HepG2 (cell line): ENCODE measurements at regions not wholly inside any gene's neighbourhood (a gene's known extent, or its start where the extent isn't known, plus 50 kb on each side); places are given as distances from the start of the nearest gene placed in this dataset.

Source experiments
- ATRX ChIP-seq: sonication (generic); formaldehyde crosslinking; IDR thresholded peaks from 2 replicates; pipeline ENCODE4 v1.4.0; 2020; ENCODE audit warnings: missing genetic modification reagents, borderline replicate concordance
- CBX2 ChIP-seq, 2 experiments: fragments of 200-600 bp in 1 of 2; sonication (generic); formaldehyde crosslinking in 1 of 2; IDR thresholded peaks; 2 replicates each; pipeline versions ENCODE4 v1.7.0 to v1.8.1; 2018 to 2022; ENCODE audit warnings: low read depth in 2 of 2, low read length in 1 of 2, mild to moderate bottlenecking in 1 of 2, missing genetic modification reagents in 1 of 2
- EP300 ChIP-seq, 3 experiments: sonication (generic) in 1 of 3; formaldehyde crosslinking in 1 of 3; IDR thresholded peaks; 2 replicates each; pipeline versions ENCODE4 v1.5.1 to v1.6.1; 2011 to 2020; ENCODE audit warnings: low read depth in 2 of 3, low read length in 2 of 3, borderline replicate concordance in 1 of 3, improper control_type of control experiment in 1 of 3, mild to moderate bottlenecking in 1 of 3, missing genetic modification reagents in 1 of 3, moderate library complexity in 1 of 3
- KAT8 ChIP-seq: IDR thresholded peaks from 2 replicates; pipeline ENCODE4 v1.6.1; 2016; ENCODE audit warnings: missing genetic modification reagents, missing compliant biosample characterization
- NCOA2 ChIP-seq: sonication (generic); formaldehyde crosslinking; IDR thresholded peaks from 2 replicates; pipeline ENCODE4 v1.8.0; 2022; ENCODE audit warnings: inconsistent platforms
- REXO4 ChIP-seq: sonication (generic); formaldehyde crosslinking; IDR thresholded peaks from 2 replicates; pipeline ENCODE4 v1.8.0; 2022; ENCODE audit warnings: missing genetic modification reagents, mild to moderate bottlenecking, borderline replicate concordance
- SP140L ChIP-seq: sonication (generic); formaldehyde crosslinking; IDR thresholded peaks from 2 replicates; pipeline ENCODE4 v1.4.0; 2020; ENCODE audit warnings: missing genetic modification reagents, borderline replicate concordance
- ZNF160 ChIP-seq: sonication (generic); formaldehyde crosslinking; IDR thresholded peaks from 2 replicates; pipeline ENCODE4 v1.8.0; 2022; ENCODE audit warnings: mild to moderate bottlenecking, inconsistent platforms, missing genetic modification reagents
- ZNF562 ChIP-seq: sonication (generic); formaldehyde crosslinking; IDR thresholded peaks from 2 replicates; pipeline ENCODE4 v1.8.0; 2022; ENCODE audit warnings: missing genetic modification reagents, borderline replicate concordance
- TF ChIP-seq, protein P1 (sequence below): sonication (generic); formaldehyde crosslinking; IDR thresholded peaks from 2 replicates; pipeline ENCODE4 v1.4.0; 2020; ENCODE audit warnings: missing genetic modification reagents, borderline replicate concordance
- TF ChIP-seq, protein P2 (sequence below): IDR thresholded peaks from 2 replicates; pipeline ENCODE4 v1.6.1; 2016; ENCODE audit warnings: low read depth, control low read depth
- TF ChIP-seq, protein P3 (sequence below): IDR thresholded peaks from 2 replicates; pipeline ENCODE4 v1.6.1; 2016
- TF ChIP-seq, protein P4 (sequence below): sonication (generic); formaldehyde crosslinking; IDR thresholded peaks from 2 replicates; pipeline ENCODE4 v1.4.0; 2020; ENCODE audit warnings: mild to moderate bottlenecking, missing genetic modification reagents, borderline replicate concordance
- TF ChIP-seq, protein P5 (sequence below): sonication (generic); formaldehyde crosslinking; IDR thresholded peaks from 2 replicates; pipeline ENCODE4 v1.8.0; 2022; ENCODE audit warnings: missing genetic modification reagents, low read depth, mild to moderate bottlenecking, borderline replicate concordance
- TF ChIP-seq, protein P6 (sequence below): IDR thresholded peaks from 2 replicates; pipeline ENCODE4 v1.6.1; 2016; ENCODE audit warnings: mild to moderate bottlenecking
- TF ChIP-seq, protein P7 (sequence below): IDR thresholded peaks from 2 replicates; pipeline ENCODE4 v1.6.1; 2016

DNA sequence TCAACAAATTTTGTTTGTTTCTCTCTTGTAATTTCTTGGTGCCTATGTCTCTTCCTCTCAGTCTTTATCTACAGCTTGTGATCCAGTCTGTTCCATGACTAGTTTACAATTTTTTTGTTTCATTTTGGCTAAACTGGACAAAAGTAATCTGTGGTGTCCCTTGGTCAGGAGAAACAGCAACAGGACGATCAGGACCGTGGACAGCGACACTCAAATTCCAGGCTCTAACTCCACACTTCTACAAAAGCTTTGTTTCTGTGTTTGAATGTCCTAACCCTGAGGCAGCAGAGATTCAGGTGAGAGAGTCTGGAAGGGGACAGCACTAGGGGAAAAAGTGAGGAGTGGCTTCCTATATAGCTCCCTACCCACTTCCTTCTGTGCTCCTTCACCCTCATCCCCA lies 593.3 kb upstream of the FANCL start (continued):
- TF ChIP-seq, protein P1, sequence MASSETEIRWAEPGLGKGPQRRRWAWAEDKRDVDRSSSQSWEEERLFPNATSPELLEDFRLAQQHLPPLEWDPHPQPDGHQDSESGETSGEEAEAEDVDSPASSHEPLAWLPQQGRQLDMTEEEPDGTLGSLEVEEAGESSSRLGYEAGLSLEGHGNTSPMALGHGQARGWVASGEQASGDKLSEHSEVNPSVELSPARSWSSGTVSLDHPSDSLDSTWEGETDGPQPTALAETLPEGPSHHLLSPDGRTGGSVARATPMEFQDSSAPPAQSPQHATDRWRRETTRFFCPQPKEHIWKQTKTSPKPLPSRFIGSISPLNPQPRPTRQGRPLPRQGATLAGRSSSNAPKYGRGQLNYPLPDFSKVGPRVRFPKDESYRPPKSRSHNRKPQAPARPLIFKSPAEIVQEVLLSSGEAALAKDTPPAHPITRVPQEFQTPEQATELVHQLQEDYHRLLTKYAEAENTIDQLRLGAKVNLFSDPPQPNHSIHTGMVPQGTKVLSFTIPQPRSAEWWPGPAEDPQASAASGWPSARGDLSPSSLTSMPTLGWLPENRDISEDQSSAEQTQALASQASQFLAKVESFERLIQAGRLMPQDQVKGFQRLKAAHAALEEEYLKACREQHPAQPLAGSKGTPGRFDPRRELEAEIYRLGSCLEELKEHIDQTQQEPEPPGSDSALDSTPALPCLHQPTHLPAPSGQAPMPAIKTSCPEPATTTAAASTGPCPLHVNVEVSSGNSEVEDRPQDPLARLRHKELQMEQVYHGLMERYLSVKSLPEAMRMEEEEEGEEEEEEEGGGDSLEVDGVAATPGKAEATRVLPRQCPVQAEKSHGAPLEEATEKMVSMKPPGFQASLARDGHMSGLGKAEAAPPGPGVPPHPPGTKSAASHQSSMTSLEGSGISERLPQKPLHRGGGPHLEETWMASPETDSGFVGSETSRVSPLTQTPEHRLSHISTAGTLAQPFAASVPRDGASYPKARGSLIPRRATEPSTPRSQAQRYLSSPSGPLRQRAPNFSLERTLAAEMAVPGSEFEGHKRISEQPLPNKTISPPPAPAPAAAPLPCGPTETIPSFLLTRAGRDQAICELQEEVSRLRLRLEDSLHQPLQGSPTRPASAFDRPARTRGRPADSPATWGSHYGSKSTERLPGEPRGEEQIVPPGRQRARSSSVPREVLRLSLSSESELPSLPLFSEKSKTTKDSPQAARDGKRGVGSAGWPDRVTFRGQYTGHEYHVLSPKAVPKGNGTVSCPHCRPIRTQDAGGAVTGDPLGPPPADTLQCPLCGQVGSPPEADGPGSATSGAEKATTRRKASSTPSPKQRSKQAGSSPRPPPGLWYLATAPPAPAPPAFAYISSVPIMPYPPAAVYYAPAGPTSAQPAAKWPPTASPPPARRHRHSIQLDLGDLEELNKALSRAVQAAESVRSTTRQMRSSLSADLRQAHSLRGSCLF (CRISPR knock-in tag), result no peak
- TF ChIP-seq, protein P2, sequence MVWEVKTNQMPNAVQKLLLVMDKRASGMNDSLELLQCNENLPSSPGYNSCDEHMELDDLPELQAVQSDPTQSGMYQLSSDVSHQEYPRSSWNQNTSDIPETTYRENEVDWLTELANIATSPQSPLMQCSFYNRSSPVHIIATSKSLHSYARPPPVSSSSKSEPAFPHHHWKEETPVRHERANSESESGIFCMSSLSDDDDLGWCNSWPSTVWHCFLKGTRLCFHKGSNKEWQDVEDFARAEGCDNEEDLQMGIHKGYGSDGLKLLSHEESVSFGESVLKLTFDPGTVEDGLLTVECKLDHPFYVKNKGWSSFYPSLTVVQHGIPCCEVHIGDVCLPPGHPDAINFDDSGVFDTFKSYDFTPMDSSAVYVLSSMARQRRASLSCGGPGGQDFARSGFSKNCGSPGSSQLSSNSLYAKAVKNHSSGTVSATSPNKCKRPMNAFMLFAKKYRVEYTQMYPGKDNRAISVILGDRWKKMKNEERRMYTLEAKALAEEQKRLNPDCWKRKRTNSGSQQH (CRISPR knock-in tag), result peak; percentile 73; the same call in 1 of the 2 replicates
- no peak for TF ChIP-seq SP140L (CRISPR knock-in tag)
- TF ChIP-seq ATRX (CRISPR knock-in tag), result no peak
- TF ChIP-seq, protein P3, sequence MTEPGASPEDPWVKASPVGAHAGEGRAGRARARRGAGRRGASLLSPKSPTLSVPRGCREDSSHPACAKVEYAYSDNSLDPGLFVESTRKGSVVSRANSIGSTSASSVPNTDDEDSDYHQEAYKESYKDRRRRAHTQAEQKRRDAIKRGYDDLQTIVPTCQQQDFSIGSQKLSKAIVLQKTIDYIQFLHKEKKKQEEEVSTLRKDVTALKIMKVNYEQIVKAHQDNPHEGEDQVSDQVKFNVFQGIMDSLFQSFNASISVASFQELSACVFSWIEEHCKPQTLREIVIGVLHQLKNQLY, result no peak
- TF ChIP-seq CBX2 (IDR thresholded peaks at IDR 0.05; ENCODE audit: low read depth, low read length), result no peak
- TF ChIP-seq CBX2 (CRISPR knock-in tag; IDR thresholded peaks at IDR 0.05; ENCODE audit: low read depth), result no peak
- no peak for TF ChIP-seq EP300 (IDR thresholded peaks at IDR 0.05; ENCODE audit: low read depth in 2 of 2, low read length in 2 of 2)
- TF ChIP-seq EP300 (CRISPR knock-in tag; IDR thresholded peaks at IDR 0.05; ENCODE audit: borderline replicate concordance), result no peak
- TF ChIP-seq, protein P4, sequence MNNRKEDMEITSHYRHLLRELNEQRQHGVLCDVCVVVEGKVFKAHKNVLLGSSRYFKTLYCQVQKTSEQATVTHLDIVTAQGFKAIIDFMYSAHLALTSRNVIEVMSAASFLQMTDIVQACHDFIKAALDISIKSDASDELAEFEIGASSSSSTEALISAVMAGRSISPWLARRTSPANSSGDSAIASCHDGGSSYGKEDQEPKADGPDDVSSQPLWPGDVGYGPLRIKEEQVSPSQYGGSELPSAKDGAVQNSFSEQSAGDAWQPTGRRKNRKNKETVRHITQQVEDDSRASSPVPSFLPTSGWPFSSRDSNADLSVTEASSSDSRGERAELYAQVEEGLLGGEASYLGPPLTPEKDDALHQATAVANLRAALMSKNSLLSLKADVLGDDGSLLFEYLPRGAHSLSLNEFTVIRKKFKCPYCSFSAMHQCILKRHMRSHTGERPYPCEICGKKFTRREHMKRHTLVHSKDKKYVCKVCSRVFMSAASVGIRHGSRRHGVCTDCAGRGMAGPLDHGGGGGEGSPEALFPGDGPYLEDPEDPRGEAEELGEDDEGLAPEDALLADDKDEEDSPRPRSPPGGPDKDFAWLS, result no peak
- TF ChIP-seq REXO4 (CRISPR knock-in tag), result no peak
- TF ChIP-seq, protein P5, sequence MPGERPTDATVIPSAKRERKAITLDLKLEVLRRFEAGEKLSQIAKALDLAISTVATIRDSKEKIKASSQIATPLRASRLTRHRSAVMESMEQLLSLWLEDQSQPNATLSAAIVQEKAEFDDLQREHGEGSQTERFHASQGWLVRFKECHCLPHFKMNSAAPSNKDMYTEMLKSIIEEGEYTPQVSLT (CRISPR knock-in tag), result no peak
- no peak for TF ChIP-seq NCOA2
- TF ChIP-seq KAT8 (CRISPR knock-in tag), result no peak
- TF ChIP-seq ZNF160 (CRISPR knock-in tag), result no peak
- TF ChIP-seq, protein P6, sequence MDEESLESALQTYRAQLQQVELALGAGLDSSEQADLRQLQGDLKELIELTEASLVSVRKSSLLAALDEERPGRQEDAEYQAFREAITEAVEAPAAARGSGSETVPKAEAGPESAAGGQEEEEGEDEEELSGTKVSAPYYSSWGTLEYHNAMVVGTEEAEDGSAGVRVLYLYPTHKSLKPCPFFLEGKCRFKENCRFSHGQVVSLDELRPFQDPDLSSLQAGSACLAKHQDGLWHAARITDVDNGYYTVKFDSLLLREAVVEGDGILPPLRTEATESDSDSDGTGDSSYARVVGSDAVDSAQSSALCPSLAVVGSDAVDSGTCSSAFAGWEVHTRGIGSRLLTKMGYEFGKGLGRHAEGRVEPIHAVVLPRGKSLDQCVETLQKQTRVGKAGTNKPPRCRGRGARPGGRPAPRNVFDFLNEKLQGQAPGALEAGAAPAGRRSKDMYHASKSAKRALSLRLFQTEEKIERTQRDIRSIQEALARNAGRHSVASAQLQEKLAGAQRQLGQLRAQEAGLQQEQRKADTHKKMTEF (CRISPR knock-in tag), result no peak
- TF ChIP-seq, protein P7, sequence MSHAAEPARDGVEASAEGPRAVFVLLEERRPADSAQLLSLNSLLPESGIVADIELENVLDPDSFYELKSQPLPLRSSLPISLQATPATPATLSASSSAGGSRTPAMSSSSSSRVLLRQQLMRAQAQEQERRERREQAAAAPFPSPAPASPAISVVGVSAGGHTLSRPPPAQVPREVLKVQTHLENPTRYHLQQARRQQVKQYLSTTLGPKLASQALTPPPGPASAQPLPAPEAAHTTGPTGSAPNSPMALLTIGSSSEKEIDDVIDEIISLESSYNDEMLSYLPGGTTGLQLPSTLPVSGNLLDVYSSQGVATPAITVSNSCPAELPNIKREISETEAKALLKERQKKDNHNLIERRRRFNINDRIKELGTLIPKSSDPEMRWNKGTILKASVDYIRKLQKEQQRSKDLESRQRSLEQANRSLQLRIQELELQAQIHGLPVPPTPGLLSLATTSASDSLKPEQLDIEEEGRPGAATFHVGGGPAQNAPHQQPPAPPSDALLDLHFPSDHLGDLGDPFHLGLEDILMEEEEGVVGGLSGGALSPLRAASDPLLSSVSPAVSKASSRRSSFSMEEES (CRISPR knock-in tag), result 0 out of 2 replicates have a peak, but pooled peaks have one; percentile 38
- no peak for TF ChIP-seq ZNF562
